Esophagus muscularis mucosa (tissue), 4 donors: ENCODE measurements at regions not wholly inside any gene's neighbourhood (a gene's known extent, or its start where the extent isn't known, plus 50 kb on each side); places are given as distances from the start of the nearest gene placed in this dataset.

Experiments used
- DNase-seq: peaks from one replicate; pipeline ENCODE4 v3.0.0-alpha.2; 2017; ENCODE audit errors: extremely low spot score
- H3K27ac ChIP-seq, 4 donors: fragments of 200-600 bp; sonication (generic); replicated peaks in 1 of 4; 1 replicate in 3 of 4; 2 replicates in 1 of 4; pipeline ENCODE4 v1.5.1; 2016 to 2019; ENCODE audit warnings: mild to moderate bottlenecking in 1 of 4
- H3K27me3 ChIP-seq, 4 donors: fragments of 200-600 bp; sonication (generic); one replicate each; pipeline versions ENCODE4 v1.5.1 to v1.6.0; 2016 to 2019
- H3K36me3 ChIP-seq, 4 donors: fragments of 200-600 bp; sonication (generic); one replicate each; pipeline ENCODE4 v1.5.1; 2016 to 2019
- H3K4me1 ChIP-seq, 4 donors: fragments of 200-600 bp; sonication (generic); one replicate each; pipeline ENCODE4 v1.5.1; 2016 to 2019
- H3K4me3 ChIP-seq, 4 donors: fragments of 200-600 bp; sonication (generic); 1 replicate in 2 of 4; 2 replicates in 2 of 4; pipeline ENCODE4 v1.5.1; 2016 to 2019; ENCODE audit warnings: mild to moderate bottlenecking in 4 of 4, moderate library complexity in 1 of 4
- H3K9me3 ChIP-seq, 4 donors: fragments of 200-600 bp; sonication (generic); 1 replicate in 3 of 4; 2 replicates in 1 of 4; pipeline ENCODE4 v1.5.1; 2016 to 2019
- EP300 ChIP-seq: sonication (generic); formaldehyde crosslinking; IDR thresholded peaks from one replicate; pipeline ENCODE4 v1.6.1; 2017; ENCODE audit warnings: antibody characterized with exemption
- POLR2A ChIP-seq: fragments of 450-650 bp; IDR thresholded peaks from one replicate; pipeline ENCODE4 v1.6.1; 2017; ENCODE audit warnings: antibody characterized with exemption, moderate library complexity, mild to moderate bottlenecking, low read depth
- POLR2AphosphoS5 ChIP-seq, 2 donors: sonication (generic); formaldehyde crosslinking; IDR thresholded peaks; one replicate each; pipeline ENCODE4 v1.6.1; 2017; ENCODE audit warnings: antibody characterized with exemption in 2 of 2
- WGBS: methylation state at CpG from one replicate; pipeline ENCODE4 v1.1.5; 2018; 5-methylcytosine and 5-hydroxymethylcytosine counted together
- intact Hi-C: fragments of 100-400 bp; cut with DNase I; formaldehyde crosslinking; loops from one replicate; pipeline ENCODE4 v1.15.1; 2023
- TF ChIP-seq, protein P1 (sequence below), 3 experiments: fragments of 200-600 bp in 2 of 3; fragments of 450-650 bp in 1 of 3; sonication (generic) in 2 of 3; IDR thresholded peaks; one replicate each; pipeline ENCODE4 v1.5.1; 2017 to 2019; ENCODE audit warnings: antibody characterized with exemption in 3 of 3, mild to moderate bottlenecking in 2 of 3, moderate library complexity in 1 of 3

DNA sequence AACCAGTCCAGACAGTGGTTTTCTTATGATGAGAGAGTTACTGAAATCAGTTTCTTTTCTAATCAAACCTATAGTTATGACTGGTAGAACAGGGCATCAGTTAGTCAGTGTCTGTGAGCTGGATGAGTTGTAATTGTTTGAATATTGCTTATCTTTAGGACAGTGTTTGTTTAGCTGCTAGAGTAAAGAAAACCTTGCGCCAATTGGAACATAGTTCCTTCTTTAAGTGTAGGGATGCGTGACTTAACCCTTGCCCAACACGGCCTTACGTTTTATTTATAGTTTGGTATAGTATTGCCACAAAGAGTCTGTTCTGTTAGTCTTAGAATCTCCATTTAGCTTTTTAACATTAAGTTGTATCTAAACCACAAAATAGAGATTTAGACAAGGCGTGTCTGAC, 572.6 kb downstream of the SLC16A7 start:
- no peaks in the 10 kb centered on the region for H3K36me3 ChIP-seq
- intact Hi-C loops = no loop called here
- 95% methylated on average over 5 of the region's 5 CpGs for WGBS
- TF ChIP-seq POLR2AphosphoS5 (IDR thresholded peaks at IDR 0.05) = no peak
- no peak for TF ChIP-seq POLR2A
- TF ChIP-seq, protein P1, sequence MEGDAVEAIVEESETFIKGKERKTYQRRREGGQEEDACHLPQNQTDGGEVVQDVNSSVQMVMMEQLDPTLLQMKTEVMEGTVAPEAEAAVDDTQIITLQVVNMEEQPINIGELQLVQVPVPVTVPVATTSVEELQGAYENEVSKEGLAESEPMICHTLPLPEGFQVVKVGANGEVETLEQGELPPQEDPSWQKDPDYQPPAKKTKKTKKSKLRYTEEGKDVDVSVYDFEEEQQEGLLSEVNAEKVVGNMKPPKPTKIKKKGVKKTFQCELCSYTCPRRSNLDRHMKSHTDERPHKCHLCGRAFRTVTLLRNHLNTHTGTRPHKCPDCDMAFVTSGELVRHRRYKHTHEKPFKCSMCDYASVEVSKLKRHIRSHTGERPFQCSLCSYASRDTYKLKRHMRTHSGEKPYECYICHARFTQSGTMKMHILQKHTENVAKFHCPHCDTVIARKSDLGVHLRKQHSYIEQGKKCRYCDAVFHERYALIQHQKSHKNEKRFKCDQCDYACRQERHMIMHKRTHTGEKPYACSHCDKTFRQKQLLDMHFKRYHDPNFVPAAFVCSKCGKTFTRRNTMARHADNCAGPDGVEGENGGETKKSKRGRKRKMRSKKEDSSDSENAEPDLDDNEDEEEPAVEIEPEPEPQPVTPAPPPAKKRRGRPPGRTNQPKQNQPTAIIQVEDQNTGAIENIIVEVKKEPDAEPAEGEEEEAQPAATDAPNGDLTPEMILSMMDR (IDR thresholded peaks at IDR 0.05) = no peak
- no peak for TF ChIP-seq EP300
- H3K9me3 ChIP-seq = no peaks in the 10 kb centered on the region
- no peaks in the 10 kb centered on the region for H3K27me3 ChIP-seq
- no peaks in the 10 kb centered on the region for H3K4me1 ChIP-seq
- no peak overlapping the region for H3K27ac ChIP-seq
- H3K4me3 ChIP-seq = no peak overlapping the region
- DNase-seq = no peak

DNA sequence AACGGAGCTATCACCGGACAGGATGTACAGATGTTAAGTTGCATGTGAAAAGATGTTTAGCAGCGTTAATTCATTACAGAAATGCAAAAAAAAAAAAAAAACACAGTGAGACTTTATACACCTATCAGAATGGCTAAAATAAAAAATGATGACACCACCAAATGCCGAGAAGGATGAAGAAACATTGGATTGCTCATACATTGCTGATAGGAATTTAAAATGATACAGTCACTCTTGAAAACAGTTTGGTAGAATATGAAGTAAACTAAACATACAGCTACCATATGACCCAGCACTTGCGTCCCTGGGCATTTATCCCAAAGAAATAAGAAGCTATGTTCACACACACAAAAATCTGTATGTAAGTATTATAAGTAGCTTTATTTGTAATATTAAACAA, 574.1 kb downstream of the SLC16A7 start:
- Histone ChIP-seq H3K27ac (no peak overlapping the region), H3K4me3 (no peak overlapping the region), H3K4me1 (no peaks in the 10 kb centered on the region), H3K9me3 (no peaks in the 10 kb centered on the region), H3K27me3 (no peaks in the 10 kb centered on the region), H3K36me3 (no peaks in the 10 kb centered on the region)
- intact Hi-C loops = no loop called here
- 89% methylated on average over 5 of the region's 5 CpGs for WGBS
- no peak for DNase-seq
- TF ChIP-seq, protein P1 (IDR thresholded peaks at IDR 0.05) = no peak
- TF ChIP-seq POLR2A (no peak), POLR2AphosphoS5 (IDR thresholded peaks at IDR 0.05) (no peak), EP300 (no peak)

DNA sequence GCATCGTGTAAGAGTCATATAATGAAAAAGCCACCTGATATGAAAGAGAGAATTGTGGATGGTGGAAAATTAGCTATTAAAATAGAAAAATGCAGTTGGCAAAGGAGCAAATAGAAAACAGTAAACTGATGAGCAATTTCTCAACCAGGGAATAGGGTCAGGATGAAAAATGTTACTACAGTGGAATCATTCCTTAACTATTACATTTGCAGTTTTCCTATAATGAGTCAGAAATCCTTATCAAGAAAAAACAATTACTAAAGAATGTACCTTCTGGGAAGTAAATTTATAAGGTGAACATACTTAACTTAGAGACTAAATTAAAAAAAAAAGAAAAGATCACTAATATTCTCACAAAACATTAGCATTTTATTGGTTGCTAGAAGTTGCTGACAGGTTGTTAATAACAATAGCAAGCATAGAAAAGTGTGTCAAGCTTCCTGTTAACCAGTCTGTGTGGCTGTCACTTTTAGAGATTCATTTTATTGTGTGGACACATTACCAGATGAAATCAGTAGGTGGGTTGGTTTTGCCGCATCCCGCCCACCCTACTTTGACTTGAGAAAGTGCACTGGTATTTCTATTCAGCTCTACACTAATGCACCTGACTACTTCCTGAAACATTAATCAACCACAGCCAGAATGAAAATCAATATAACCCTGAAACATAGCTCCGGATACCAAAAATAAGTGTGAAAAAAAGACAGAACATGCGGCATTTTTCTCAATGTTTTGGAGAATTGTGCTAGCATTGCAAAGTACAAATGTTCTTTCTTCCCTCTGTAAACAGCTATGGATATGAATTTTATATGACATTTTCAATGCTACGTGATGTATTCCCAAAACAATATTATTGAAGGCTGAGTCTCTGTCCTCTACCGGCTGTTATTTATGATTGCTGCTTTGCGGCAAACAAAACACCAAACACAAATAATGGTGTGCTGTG, 576.7 kb downstream of the SLC16A7 start:
- Histone ChIP-seq H3K4me1 (no peaks in the 10 kb centered on the region), H3K27ac (no peak overlapping the region), H3K27me3 (no peaks in the 10 kb centered on the region), H3K9me3 (no peaks in the 10 kb centered on the region), H3K4me3 (no peak overlapping the region), H3K36me3 (no peaks in the 10 kb centered on the region)
- 62% methylated on average over 8 of the region's 8 CpGs for WGBS
- TF ChIP-seq EP300 (no peak), POLR2A (no peak), POLR2AphosphoS5 (IDR thresholded peaks at IDR 0.05) (no peak)
- TF ChIP-seq, protein P1 (IDR thresholded peaks at IDR 0.05) = no peak
- no peak for DNase-seq
- intact Hi-C loops = no loop called here

DNA sequence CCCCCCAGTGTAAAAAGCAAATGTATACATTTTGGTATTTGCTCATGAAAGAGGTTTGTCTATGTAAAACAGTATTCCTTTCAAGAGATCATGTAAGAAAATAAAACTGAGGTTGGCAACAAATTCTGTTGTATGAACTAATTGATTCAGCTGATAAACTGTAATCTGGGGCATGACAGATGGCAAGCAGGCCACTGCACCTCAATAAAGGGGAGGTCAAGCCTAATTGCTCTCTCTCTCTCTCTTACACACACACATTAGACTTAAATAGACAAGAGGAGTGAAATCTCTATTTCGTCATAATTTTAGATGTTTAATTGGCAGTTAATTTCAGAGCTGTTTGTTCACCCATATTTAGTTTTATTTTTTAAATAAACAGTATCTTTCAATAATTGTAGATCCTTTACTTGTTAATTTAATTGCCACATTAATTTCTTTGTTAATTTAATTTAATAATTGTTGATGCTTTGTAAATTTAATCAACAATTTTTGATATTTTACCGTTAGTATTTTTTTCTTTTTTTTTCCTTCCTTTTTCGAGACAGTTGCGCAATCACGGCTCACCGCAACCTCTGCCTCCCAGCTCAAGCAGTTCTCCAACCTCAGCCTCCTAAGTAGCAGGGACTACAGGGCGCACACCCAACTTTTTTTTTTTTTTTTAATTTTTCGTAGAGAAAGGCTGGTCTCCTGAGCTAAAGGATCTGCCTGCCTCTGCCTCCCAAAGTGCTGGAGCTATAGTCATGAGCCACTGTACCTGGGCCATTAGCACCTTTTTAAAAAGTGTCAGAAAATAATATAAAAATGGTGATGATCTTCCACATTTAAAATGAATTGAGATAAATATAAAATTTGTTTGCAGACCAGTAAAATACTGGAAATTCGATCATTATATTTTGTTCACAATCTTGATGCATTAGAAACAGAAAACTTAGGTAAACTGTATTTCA, 577.7 kb downstream of the SLC16A7 start:
- Histone ChIP-seq H3K4me3 (no peak overlapping the region), H3K4me1 (no peaks in the 10 kb centered on the region), H3K27me3 (no peaks in the 10 kb centered on the region), H3K27ac (no peak overlapping the region), H3K36me3 (no peaks in the 10 kb centered on the region), H3K9me3 (no peaks in the 10 kb centered on the region)
- WGBS = 87% methylated on average over 9 of the region's 9 CpGs
- no peak for TF ChIP-seq EP300
- no peak for TF ChIP-seq POLR2AphosphoS5 (IDR thresholded peaks at IDR 0.05)
- TF ChIP-seq POLR2A = no peak
- TF ChIP-seq, protein P1 (IDR thresholded peaks at IDR 0.05) = no peak
- no peak for DNase-seq
- intact Hi-C loops = no loop called here
